Ishikawa (cell line): ENCODE measurements at regions not wholly inside any gene's neighbourhood (a gene's known extent, or its start where the extent isn't known, plus 50 kb on each side); places are given as distances from the start of the nearest gene placed in this dataset.

Experiments
- CEBPB ChIP-seq: IDR thresholded peaks from 2 replicates; pipeline ENCODE4 v1.6.1; 2012
- CREB1 ChIP-seq: IDR thresholded peaks from 2 replicates; pipeline ENCODE4 v1.6.1; 2012; ENCODE audit warnings: low read depth
- EGR1 ChIP-seq: IDR thresholded peaks from 2 replicates; pipeline ENCODE4 v1.6.1; 2012
- EP300 ChIP-seq: IDR thresholded peaks from 2 replicates; pipeline ENCODE4 v1.6.1; 2012; ENCODE audit warnings: borderline replicate concordance
- FOXM1 ChIP-seq: IDR thresholded peaks from 2 replicates; pipeline ENCODE4 v1.6.1; 2012; ENCODE audit warnings: low read depth, borderline replicate concordance
- NFIC ChIP-seq: IDR thresholded peaks from 2 replicates; pipeline ENCODE4 v1.6.1; 2012
- RAD21 ChIP-seq: IDR thresholded peaks from 2 replicates; pipeline ENCODE4 v1.6.1; 2012; ENCODE audit warnings: low read depth
- TAF1 ChIP-seq: IDR thresholded peaks from 2 replicates; pipeline ENCODE4 v1.6.1; 2012; ENCODE audit warnings: low read depth, mild to moderate bottlenecking
- TCF12 ChIP-seq: IDR thresholded peaks from 2 replicates; pipeline ENCODE4 v1.6.1; 2012; ENCODE audit warnings: low read depth
- TEAD4 ChIP-seq: IDR thresholded peaks from 2 replicates; pipeline ENCODE4 v1.6.1; 2012
- USF1 ChIP-seq: IDR thresholded peaks from 2 replicates; pipeline ENCODE4 v1.6.1; 2012
- YY1 ChIP-seq: IDR thresholded peaks from 2 replicates; pipeline ENCODE4 v1.6.1; 2012; ENCODE audit warnings: low read depth
- ZBTB7A ChIP-seq: IDR thresholded peaks from 2 replicates; pipeline ENCODE4 v1.6.1; 2012; ENCODE audit warnings: low read depth
- TF ChIP-seq, protein P1 (sequence below): IDR thresholded peaks from 2 replicates; pipeline ENCODE4 v1.6.1; 2012
- TF ChIP-seq, protein P2 (sequence below): IDR thresholded peaks from 2 replicates; pipeline ENCODE4 v1.6.1; 2012; ENCODE audit warnings: low read depth, mild to moderate bottlenecking

- no peak for TF ChIP-seq TAF1
- TF ChIP-seq CREB1: no peak
- TF ChIP-seq, protein P1, sequence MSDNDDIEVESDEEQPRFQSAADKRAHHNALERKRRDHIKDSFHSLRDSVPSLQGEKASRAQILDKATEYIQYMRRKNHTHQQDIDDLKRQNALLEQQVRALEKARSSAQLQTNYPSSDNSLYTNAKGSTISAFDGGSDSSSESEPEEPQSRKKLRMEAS: no peak
- no peak for TF ChIP-seq USF1
- no peak for TF ChIP-seq FOXM1
- no peak for TF ChIP-seq YY1
- TF ChIP-seq CEBPB: no peak
- TF ChIP-seq, protein P2, sequence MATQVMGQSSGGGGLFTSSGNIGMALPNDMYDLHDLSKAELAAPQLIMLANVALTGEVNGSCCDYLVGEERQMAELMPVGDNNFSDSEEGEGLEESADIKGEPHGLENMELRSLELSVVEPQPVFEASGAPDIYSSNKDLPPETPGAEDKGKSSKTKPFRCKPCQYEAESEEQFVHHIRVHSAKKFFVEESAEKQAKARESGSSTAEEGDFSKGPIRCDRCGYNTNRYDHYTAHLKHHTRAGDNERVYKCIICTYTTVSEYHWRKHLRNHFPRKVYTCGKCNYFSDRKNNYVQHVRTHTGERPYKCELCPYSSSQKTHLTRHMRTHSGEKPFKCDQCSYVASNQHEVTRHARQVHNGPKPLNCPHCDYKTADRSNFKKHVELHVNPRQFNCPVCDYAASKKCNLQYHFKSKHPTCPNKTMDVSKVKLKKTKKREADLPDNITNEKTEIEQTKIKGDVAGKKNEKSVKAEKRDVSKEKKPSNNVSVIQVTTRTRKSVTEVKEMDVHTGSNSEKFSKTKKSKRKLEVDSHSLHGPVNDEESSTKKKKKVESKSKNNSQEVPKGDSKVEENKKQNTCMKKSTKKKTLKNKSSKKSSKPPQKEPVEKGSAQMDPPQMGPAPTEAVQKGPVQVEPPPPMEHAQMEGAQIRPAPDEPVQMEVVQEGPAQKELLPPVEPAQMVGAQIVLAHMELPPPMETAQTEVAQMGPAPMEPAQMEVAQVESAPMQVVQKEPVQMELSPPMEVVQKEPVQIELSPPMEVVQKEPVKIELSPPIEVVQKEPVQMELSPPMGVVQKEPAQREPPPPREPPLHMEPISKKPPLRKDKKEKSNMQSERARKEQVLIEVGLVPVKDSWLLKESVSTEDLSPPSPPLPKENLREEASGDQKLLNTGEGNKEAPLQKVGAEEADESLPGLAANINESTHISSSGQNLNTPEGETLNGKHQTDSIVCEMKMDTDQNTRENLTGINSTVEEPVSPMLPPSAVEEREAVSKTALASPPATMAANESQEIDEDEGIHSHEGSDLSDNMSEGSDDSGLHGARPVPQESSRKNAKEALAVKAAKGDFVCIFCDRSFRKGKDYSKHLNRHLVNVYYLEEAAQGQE: no peak
- TF ChIP-seq TEAD4: no peak
- no peak for TF ChIP-seq TCF12
- no peak for TF ChIP-seq EP300
- TF ChIP-seq EGR1: no peak
- TF ChIP-seq RAD21: no peak
- no peak for TF ChIP-seq ZBTB7A
- TF ChIP-seq NFIC: no peak
Measured at GRCh38 chr1:30541721-30542485, 181.5 kb downstream of the MATN1 start.

GRCh38 chr1:30540611-30541192, 182.7 kb downstream of the MATN1 start:
- TF ChIP-seq FOXM1 (no peak), TCF12 (no peak), RAD21 (no peak), ZBTB7A (no peak)

DNA sequence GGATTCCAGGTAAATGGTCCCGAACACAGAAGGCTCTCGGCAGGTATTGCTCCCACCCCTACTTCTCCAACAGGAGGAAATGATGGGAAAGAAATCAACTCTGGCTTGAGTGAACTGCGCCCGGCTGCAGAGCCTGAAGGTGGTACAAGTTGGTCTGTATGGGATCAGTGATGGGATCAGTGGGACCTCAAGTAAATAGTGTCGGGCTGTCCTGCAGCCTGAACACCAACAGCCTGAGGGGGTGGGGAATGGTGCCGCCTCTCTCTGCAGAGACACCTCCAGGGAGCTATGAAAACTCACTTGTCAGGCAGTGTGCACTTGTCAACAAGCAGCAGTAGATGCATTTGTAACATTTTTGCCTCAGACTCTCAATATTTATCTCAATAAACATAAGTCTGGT, 183.5 kb downstream of the MATN1 start:
- TF ChIP-seq NFIC (no peak), CEBPB (no peak), USF1 (no peak), TAF1 (no peak), TCF12 (no peak), CREB1 (no peak), EGR1 (no peak), YY1 (no peak), ZBTB7A (no peak), FOXM1 (no peak), RAD21 (no peak), EP300 (no peak), TEAD4 (no peak)
- TF ChIP-seq, protein P1: no peak
- TF ChIP-seq, protein P2: no peak

DNA sequence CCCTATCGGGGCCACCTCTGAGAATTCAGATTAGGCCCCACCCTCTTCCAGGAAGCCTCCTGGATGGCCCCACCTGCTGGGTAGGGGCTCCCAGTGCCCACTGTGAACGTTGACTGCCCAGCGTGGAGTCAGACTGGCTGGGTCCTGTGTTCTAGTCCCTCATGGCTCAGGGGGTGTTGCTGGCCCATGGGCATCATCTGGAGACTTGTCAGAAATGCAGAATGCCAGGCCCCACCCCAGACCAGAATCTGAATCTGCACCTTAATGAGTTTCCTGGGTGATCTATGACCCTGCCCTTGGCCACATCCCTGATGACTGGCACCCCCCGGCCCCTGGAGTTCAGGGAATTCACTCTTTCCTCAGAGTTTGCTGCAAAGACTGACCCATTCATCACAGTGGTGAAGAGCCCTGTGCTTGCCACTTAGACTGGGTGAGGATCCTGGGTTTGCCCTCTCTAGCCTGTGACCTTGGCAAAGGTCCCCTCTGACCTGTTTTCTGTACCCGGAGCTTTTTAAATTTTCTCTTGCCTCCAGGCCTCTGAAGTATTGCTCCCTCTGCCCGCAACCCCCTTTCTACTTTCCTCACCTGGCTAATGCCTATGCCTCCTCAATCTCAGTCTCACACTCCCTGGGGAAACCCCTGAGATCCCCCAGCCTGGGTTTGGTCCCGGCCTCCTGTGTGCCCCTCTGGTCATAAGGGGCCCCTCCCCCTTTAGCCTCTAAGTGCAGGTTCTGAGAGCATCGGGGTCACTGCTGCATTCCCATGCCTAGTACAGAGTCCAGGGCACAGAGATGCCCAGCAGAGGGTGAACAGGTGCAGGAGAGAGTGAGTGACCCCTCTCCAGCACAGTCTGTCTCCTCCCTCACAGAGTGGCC, 184.2 kb downstream of the MATN1 start:
- no peak for TF ChIP-seq USF1
- TF ChIP-seq TAF1: no peak
- no peak for TF ChIP-seq NFIC
- no peak for TF ChIP-seq RAD21
- no peak for TF ChIP-seq CEBPB
- TF ChIP-seq YY1: no peak
- TF ChIP-seq, protein P1: no peak
- no peak for TF ChIP-seq TCF12
- TF ChIP-seq TEAD4: no peak
- TF ChIP-seq FOXM1: no peak
- TF ChIP-seq EP300: no peak
- TF ChIP-seq, protein P2: no peak
- no peak for TF ChIP-seq EGR1
- no peak for TF ChIP-seq ZBTB7A
- TF ChIP-seq CREB1: no peak
